ENCODE measurements at regions not wholly inside any gene's neighbourhood (a gene's known extent, or its start where the extent isn't known, plus 50 kb on each side); places are given as distances from the start of the nearest gene placed in this dataset.

DNA sequence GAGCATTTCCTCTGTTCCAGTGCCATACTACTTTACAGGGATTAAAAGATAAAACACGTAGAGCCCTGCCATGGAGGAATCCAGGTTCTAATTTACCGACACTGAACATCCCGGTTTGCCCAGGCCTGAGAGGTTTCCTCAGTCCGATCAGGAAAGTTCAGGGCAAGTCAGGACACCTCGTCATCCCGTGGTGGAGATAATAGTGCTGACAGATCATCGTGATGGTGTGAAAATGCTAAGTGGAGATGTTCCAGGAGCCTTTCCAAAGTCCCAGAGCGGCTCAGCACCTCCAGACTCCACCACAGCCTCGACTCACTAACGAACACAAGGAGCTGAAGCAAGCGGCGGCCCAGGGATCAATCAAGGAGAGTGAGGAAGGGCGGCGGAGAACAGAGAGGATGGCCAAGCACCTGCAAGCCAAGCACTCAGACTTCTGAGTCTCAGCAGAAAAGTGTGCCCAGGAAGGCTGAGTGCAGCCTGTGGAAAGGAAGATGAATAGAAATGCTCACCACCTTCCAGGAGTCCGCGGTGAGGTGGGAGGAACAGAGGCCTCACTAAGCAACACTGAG lies 103.7 kb upstream of the VWC2 start:
- TF ChIP-seq, protein P1, sequence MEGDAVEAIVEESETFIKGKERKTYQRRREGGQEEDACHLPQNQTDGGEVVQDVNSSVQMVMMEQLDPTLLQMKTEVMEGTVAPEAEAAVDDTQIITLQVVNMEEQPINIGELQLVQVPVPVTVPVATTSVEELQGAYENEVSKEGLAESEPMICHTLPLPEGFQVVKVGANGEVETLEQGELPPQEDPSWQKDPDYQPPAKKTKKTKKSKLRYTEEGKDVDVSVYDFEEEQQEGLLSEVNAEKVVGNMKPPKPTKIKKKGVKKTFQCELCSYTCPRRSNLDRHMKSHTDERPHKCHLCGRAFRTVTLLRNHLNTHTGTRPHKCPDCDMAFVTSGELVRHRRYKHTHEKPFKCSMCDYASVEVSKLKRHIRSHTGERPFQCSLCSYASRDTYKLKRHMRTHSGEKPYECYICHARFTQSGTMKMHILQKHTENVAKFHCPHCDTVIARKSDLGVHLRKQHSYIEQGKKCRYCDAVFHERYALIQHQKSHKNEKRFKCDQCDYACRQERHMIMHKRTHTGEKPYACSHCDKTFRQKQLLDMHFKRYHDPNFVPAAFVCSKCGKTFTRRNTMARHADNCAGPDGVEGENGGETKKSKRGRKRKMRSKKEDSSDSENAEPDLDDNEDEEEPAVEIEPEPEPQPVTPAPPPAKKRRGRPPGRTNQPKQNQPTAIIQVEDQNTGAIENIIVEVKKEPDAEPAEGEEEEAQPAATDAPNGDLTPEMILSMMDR (IDR thresholded peaks at IDR 0.05; ENCODE audit: low read depth, low read length): no peak
- TF ChIP-seq, protein P2, sequence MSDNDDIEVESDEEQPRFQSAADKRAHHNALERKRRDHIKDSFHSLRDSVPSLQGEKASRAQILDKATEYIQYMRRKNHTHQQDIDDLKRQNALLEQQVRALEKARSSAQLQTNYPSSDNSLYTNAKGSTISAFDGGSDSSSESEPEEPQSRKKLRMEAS (IDR thresholded peaks at IDR 0.05; ENCODE audit: low read depth, low read length): no peak
- no peak for TF ChIP-seq POLR2A (IDR thresholded peaks at IDR 0.05; ENCODE audit: extremely low read depth, insufficient read length)
